ENCODE measurements at regions not wholly inside any gene's neighbourhood (a gene's known extent, or its start where the extent isn't known, plus 50 kb on each side); places are given as distances from the start of the nearest gene placed in this dataset.

- Histone ChIP-seq H3K23ac (ENCODE audit: low read length) (no peak overlapping the region), H2BK15ac (replicated peaks; ENCODE audit: low read depth) (no peak overlapping the region), H3K18ac (ENCODE audit: low read length) (no peak overlapping the region), H2BK120ac (ENCODE audit: low read depth, low read length) (no peak overlapping the region), H3K4me2 (ENCODE audit: low read length) (no peak overlapping the region), H3K27ac (ENCODE audit: low read depth, low read length) (no peak overlapping the region), H3K4ac (ENCODE audit: low read depth, low read length) (no peak overlapping the region), H3K9ac (ENCODE audit: low read length) (no peak overlapping the region), H4K8ac (ENCODE audit: low read depth, low read length) (no peak overlapping the region), H3K4me3 (ENCODE audit: low read length) (no peak overlapping the region), H3K36me3 (ENCODE audit: control insufficient read depth, insufficient read depth, low read length) (no peaks in the 10 kb centered on the region), H4K5ac (ENCODE audit: low read length) (no peak overlapping the region), H3K4me1 (ENCODE audit: control insufficient read depth, low read depth, low read length) (no peaks in the 10 kb centered on the region), H3K56ac (ENCODE audit: low read length) (no peak overlapping the region), H3K79me2 (ENCODE audit: control insufficient read depth, insufficient read depth, low read length) (no peaks in the 10 kb centered on the region), H3K27me3 (ENCODE audit: insufficient read depth, low read length, poor library complexity) (no peaks in the 10 kb centered on the region), H2AK5ac (ENCODE audit: low read length) (no peak overlapping the region), H3K79me1 (ENCODE audit: low read length) (no peaks in the 10 kb centered on the region), H2BK5ac (ENCODE audit: low read length) (no peak overlapping the region)
- no CpG with 5 or more reads among the region's 1 CpG for WGBS (ENCODE audit: extremely low coverage, insufficient coverage, low lambda C conversion rate)
- no peak for DNase-seq
These were observed 131.7 kb upstream of the TNP1 start for GRCh38 chr2:216991563-216991962.

GRCh38 chr2:216989340-216990129, 129.7 kb upstream of the TNP1 start:
- Histone ChIP-seq H3K4ac (ENCODE audit: low read depth, low read length) (no peak overlapping the region), H3K4me2 (ENCODE audit: low read length) (no peak overlapping the region)
- peak; percentile 24 for DNase-seq

GRCh38 chr2:216987252-216987821, 127.5 kb upstream of the TNP1 start:
- H3K27me3 ChIP-seq (ENCODE audit: insufficient read depth, low read length, poor library complexity) = no peaks in the 10 kb centered on the region
- H3K4me3 ChIP-seq (ENCODE audit: low read length) = no peak overlapping the region
- H3K4me1 ChIP-seq (ENCODE audit: control insufficient read depth, low read depth, low read length) = no peaks in the 10 kb centered on the region
- H3K18ac ChIP-seq (ENCODE audit: low read length) = no peak overlapping the region
- H3K4me2 ChIP-seq (ENCODE audit: low read length) = no peak overlapping the region
- no peak overlapping the region for H2BK5ac ChIP-seq (ENCODE audit: low read length)
- no peak overlapping the region for H3K56ac ChIP-seq (ENCODE audit: low read length)
- no peak overlapping the region for H4K5ac ChIP-seq (ENCODE audit: low read length)
- no peak overlapping the region for H4K8ac ChIP-seq (ENCODE audit: low read depth, low read length)
- no peaks in the 10 kb centered on the region for H3K36me3 ChIP-seq (ENCODE audit: control insufficient read depth, insufficient read depth, low read length)
- no peak overlapping the region for H3K27ac ChIP-seq (ENCODE audit: low read depth, low read length)
- no peak overlapping the region for H3K9ac ChIP-seq (ENCODE audit: low read length)
- no peaks in the 10 kb centered on the region for H3K79me2 ChIP-seq (ENCODE audit: control insufficient read depth, insufficient read depth, low read length)
- no peaks in the 10 kb centered on the region for H3K79me1 ChIP-seq (ENCODE audit: low read length)
- no peak overlapping the region for H2BK120ac ChIP-seq (ENCODE audit: low read depth, low read length)
- H3K23ac ChIP-seq (ENCODE audit: low read length) = no peak overlapping the region
- DNase-seq = no peak
- no peak overlapping the region for H2AK5ac ChIP-seq (ENCODE audit: low read length)
- no peak overlapping the region for H3K4ac ChIP-seq (ENCODE audit: low read depth, low read length)
- no peak overlapping the region for H2BK15ac ChIP-seq (replicated peaks; ENCODE audit: low read depth)
- no CpG with 5 or more reads among the region's 6 CpGs for WGBS (ENCODE audit: extremely low coverage, insufficient coverage, low lambda C conversion rate)

More at GRCh38 chr2:216989340-216990129, 129.7 kb upstream of the TNP1 start:
- no peak overlapping the region for H4K5ac ChIP-seq (ENCODE audit: low read length)
- H3K27me3 ChIP-seq (ENCODE audit: insufficient read depth, low read length, poor library complexity) = no peaks in the 10 kb centered on the region
- H3K23ac ChIP-seq (ENCODE audit: low read length) = no peak overlapping the region
- no peak overlapping the region for H3K27ac ChIP-seq (ENCODE audit: low read depth, low read length)
- H3K79me2 ChIP-seq (ENCODE audit: control insufficient read depth, insufficient read depth, low read length) = no peaks in the 10 kb centered on the region
- H3K9ac ChIP-seq (ENCODE audit: low read length) = no peak overlapping the region
- H3K4me3 ChIP-seq (ENCODE audit: low read length) = no peak overlapping the region
- H4K8ac ChIP-seq (ENCODE audit: low read depth, low read length) = no peak overlapping the region
- no peak overlapping the region for H3K18ac ChIP-seq (ENCODE audit: low read length)
- no peak overlapping the region for H2AK5ac ChIP-seq (ENCODE audit: low read length)
- H3K36me3 ChIP-seq (ENCODE audit: control insufficient read depth, insufficient read depth, low read length) = no peaks in the 10 kb centered on the region
- no peak overlapping the region for H2BK5ac ChIP-seq (ENCODE audit: low read length)
- no peaks in the 10 kb centered on the region for H3K79me1 ChIP-seq (ENCODE audit: low read length)
- no peak overlapping the region for H2BK15ac ChIP-seq (replicated peaks; ENCODE audit: low read depth)
- no peak overlapping the region for H3K56ac ChIP-seq (ENCODE audit: low read length)
- H2BK120ac ChIP-seq (ENCODE audit: low read depth, low read length) = no peak overlapping the region
- no peaks in the 10 kb centered on the region for H3K4me1 ChIP-seq (ENCODE audit: control insufficient read depth, low read depth, low read length)
- no CpG with 5 or more reads among the region's 5 CpGs for WGBS (ENCODE audit: extremely low coverage, insufficient coverage, low lambda C conversion rate)

- Histone ChIP-seq H3K36me3 (ENCODE audit: control insufficient read depth, insufficient read depth, low read length) (no peaks in the 10 kb centered on the region), H3K4ac (ENCODE audit: low read depth, low read length) (no peak overlapping the region), H3K79me2 (ENCODE audit: control insufficient read depth, insufficient read depth, low read length) (no peaks in the 10 kb centered on the region), H3K79me1 (ENCODE audit: low read length) (no peaks in the 10 kb centered on the region), H3K9ac (ENCODE audit: low read length) (no peak overlapping the region), H2AK5ac (ENCODE audit: low read length) (no peak overlapping the region), H2BK120ac (ENCODE audit: low read depth, low read length) (no peak overlapping the region), H3K27me3 (ENCODE audit: insufficient read depth, low read length, poor library complexity) (no peaks in the 10 kb centered on the region), H4K8ac (ENCODE audit: low read depth, low read length) (no peak overlapping the region), H3K4me1 (ENCODE audit: control insufficient read depth, low read depth, low read length) (no peaks in the 10 kb centered on the region), H4K5ac (ENCODE audit: low read length) (no peak overlapping the region), H2BK5ac (ENCODE audit: low read length) (no peak overlapping the region), H3K18ac (ENCODE audit: low read length) (no peak overlapping the region), H3K4me3 (ENCODE audit: low read length) (no peak overlapping the region), H2BK15ac (replicated peaks; ENCODE audit: low read depth) (no peak overlapping the region), H3K27ac (ENCODE audit: low read depth, low read length) (no peak overlapping the region), H3K56ac (ENCODE audit: low read length) (no peak overlapping the region), H3K23ac (ENCODE audit: low read length) (no peak overlapping the region), H3K4me2 (ENCODE audit: low read length) (no peak overlapping the region)
- DNase-seq = peak; percentile 38
- no CpG with 5 or more reads among the region's 13 CpGs for WGBS (ENCODE audit: extremely low coverage, insufficient coverage, low lambda C conversion rate)
These were observed 125.8 kb upstream of the TNP1 start for GRCh38 chr2:216985658-216986141.

- WGBS (ENCODE audit: extremely low coverage, insufficient coverage, low lambda C conversion rate) = no CpG with 5 or more reads among the region's 2 CpGs
- Histone ChIP-seq H3K27me3 (ENCODE audit: insufficient read depth, low read length, poor library complexity) (no peaks in the 10 kb centered on the region), H2BK5ac (ENCODE audit: low read length) (no peak overlapping the region)
These were observed 125.1 kb upstream of the TNP1 start for GRCh38 chr2:216984937-216985336.

More at GRCh38 chr2:216984937-216985336, 125.1 kb upstream of the TNP1 start:
- Histone ChIP-seq H4K8ac (ENCODE audit: low read depth, low read length) (no peak overlapping the region), H3K4ac (ENCODE audit: low read depth, low read length) (no peak overlapping the region), H4K5ac (ENCODE audit: low read length) (no peak overlapping the region), H3K9ac (ENCODE audit: low read length) (no peak overlapping the region), H2BK15ac (replicated peaks; ENCODE audit: low read depth) (no peak overlapping the region), H3K79me1 (ENCODE audit: low read length) (no peaks in the 10 kb centered on the region), H3K23ac (ENCODE audit: low read length) (no peak overlapping the region), H3K79me2 (ENCODE audit: control insufficient read depth, insufficient read depth, low read length) (no peaks in the 10 kb centered on the region), H3K18ac (ENCODE audit: low read length) (no peak overlapping the region), H3K36me3 (ENCODE audit: control insufficient read depth, insufficient read depth, low read length) (no peaks in the 10 kb centered on the region), H2BK120ac (ENCODE audit: low read depth, low read length) (no peak overlapping the region), H2AK5ac (ENCODE audit: low read length) (no peak overlapping the region), H3K27ac (ENCODE audit: low read depth, low read length) (no peak overlapping the region), H3K4me2 (ENCODE audit: low read length) (no peak overlapping the region), H3K4me3 (ENCODE audit: low read length) (no peak overlapping the region), H3K4me1 (ENCODE audit: control insufficient read depth, low read depth, low read length) (no peaks in the 10 kb centered on the region), H3K56ac (ENCODE audit: low read length) (no peak overlapping the region)
- no peak for DNase-seq
